Erythroblast (primary cell): ENCODE measurements at regions not wholly inside any gene's neighbourhood (a gene's known extent, or its start where the extent isn't known, plus 50 kb on each side); places are given as distances from the start of the nearest gene placed in this dataset.
"Not testable (repeated sequence)": the region's sequence is repeated elsewhere in the genome, so short reads cannot be mapped to it uniquely, and the experiment has no call there.

Experiments
- GATA1 ChIP-seq: IDR thresholded peaks from 2 replicates; pipeline ENCODE4 v1.6.1; 2011; ENCODE audit warnings: low read depth, mild to moderate bottlenecking, control low read depth, low read length, moderate library complexity
- POLR2A ChIP-seq: IDR thresholded peaks from 2 replicates; pipeline ENCODE4 v1.6.1; 2011; ENCODE audit warnings: mild to moderate bottlenecking, low read length

DNA sequence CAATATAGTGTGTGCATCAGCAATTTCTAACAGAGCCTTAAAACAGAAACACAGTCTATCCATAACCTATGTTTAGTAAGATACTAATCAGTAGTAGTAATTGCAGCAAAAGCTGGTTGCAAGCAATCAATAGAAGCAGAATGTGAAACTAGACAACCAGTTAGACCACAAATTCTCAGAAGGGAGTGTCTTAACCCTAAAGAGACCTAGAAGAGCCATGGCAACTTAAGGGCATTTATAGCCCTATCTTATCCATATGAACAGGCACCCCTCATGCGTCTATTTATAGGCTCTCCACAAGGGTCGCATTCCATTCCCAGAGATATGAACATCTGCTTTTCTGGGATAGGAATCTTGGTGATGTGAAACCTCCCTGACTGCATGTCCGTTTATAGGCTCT is 188.1 kb upstream of the RAI14 start:
- not testable (repeated sequence) for TF ChIP-seq POLR2A, GATA1
